Right lobe of liver (tissue), 4 donors: ENCODE measurements at regions not wholly inside any gene's neighbourhood (a gene's known extent, or its start where the extent isn't known, plus 50 kb on each side); places are given as distances from the start of the nearest gene placed in this dataset.

Experiments
- CTCF ChIP-seq, 4 donors: fragments of 200-600 bp in 3 of 4; fragments of 450-650 bp in 1 of 4; IDR thresholded peaks; one replicate each; pipeline versions ENCODE4 v1.5.1 to v1.8.0; 2016 to 2022; ENCODE audit warnings: antibody characterized with exemption in 4 of 4, mild to moderate bottlenecking in 2 of 4
- POLR2A ChIP-seq: fragments of 450-650 bp; IDR thresholded peaks from one replicate; pipeline ENCODE4 v1.6.1; 2017; ENCODE audit warnings: antibody characterized with exemption, mild to moderate bottlenecking
- donor health status: DM: no; HTN: no; CAD: no.
- donor health status: DM: no; HTN: no; CAD: no.
- donor health status: DM: no; HTN: yes; CAD: no.

- TF ChIP-seq CTCF (IDR thresholded peaks at IDR 0.05) (no peak), POLR2A (no peak)
Observed at GRCh38 chr16:50889276-50889675, 147.4 kb downstream of the CYLD start.
